ENCODE measurements at regions not wholly inside any gene's neighbourhood (a gene's known extent, or its start where the extent isn't known, plus 50 kb on each side); places are given as distances from the start of the nearest gene placed in this dataset.
"Not testable (repeated sequence)": the region's sequence is repeated elsewhere in the genome, so short reads cannot be mapped to it uniquely, and the experiment has no call there.

DNA sequence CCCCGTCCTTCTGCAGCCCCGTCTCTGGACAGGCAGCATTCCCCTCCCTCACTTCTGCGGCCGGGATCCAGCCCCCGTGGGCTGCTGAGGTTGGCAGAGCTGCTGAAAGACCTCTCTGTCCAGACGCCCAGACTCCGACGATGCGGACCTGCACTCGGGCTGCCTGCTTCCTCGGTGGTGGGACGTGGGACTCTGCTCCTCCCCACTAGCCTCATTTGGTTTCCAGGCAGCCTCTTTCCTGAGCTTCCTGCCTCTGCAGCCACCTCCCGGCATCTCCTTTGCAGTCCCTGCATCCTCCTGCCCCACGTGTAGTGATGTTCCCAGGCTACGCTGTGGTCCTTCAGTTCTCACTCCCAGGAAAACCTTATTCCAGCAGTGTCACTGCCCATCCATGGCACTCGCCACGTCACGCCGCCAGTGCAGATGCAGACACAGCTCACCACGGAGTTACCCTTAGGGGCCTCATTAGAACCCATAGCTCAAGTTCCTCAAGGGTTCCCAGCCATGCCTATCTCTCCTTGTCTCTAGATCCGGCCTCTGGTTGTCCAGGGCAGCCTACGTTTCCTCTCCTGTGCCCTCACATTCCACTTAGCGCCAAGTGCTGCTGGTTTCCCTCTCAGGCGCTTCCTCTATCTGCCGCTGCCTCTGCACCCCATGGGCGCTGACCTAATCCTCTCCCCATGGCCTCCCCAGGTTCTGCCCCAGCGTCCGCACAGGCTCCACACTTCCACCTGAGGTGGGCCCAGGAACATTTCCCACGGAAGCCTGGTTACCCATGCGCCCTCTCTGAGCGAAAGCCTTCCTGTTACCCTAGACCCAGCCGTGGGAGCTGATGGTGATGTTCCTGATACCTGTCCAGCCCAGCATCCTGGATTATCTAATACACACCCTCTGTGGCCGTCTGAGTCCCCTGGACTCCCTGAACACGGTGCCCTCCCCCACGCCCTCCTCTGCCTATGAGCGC lies 318.3 kb upstream of the MYT1L start:
- DNase-seq, result no peak

DNA sequence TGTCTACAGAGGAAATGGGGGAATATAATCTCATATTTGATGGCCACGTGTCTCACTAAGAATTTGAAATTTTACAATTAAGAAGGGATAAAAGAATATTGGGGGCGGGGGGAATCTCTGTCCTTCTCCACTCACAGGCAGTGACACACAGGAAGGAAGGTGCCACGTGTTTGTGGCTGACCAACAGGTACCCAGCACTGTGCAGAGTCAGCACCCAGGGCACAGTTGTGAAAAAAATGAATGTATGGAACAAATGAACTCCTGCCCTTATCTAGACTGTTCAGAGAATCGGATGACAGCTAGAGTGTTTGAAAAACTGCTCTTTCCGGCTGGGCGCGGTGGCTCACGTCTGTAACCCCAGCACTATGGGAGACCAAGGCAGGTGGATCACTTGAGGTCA lies 317.0 kb upstream of the MYT1L start:
- no peak for DNase-seq

DNA sequence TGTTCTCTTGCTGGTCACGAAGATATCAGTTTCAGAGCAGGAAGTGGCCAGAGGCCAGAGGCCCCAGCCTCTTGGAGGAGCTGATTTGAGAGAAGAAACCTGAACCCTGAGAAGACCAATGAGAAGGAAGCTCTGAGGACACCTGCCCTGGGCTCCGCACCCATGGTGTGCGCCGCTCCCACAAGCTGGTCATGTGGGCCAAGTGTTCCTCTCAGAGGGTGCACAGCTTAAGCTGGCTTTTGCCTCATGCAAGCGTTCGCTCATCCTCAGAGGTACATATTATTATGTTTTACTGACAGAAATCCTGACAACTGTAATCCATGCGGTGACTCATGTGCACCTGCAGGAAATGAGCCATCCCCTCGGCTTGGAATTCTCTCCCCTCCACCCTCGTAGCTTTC lies 316.1 kb upstream of the MYT1L start:
- DNase-seq, result no peak

DNA sequence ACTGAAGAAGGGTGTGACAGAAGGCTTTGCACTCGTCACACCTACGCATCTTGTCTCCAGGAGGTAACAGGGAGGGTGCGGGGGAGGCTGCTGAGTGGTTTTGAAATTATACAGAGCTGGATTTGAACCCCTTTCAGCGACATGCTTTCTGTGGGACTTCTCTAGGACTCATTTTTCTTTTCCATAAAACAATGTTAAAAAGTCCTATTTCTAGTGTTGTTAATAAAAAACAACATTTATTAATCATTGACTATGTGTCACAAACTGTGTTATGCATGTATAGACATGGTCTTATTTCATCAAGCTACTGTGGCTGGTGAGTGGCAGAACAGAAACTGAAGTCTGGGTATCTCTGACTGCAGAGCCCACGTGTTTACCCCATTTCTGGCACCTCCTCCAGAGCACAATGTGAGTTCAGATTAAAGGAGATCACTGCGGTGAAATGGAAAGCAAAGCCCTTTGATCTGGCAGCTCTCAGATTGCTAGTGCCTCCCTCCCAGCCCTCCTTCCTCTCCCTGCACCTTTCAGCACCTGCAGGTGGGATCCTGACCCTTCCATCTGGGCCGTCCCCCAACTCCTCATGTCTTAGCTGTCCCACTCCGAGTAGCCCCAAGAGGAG lies 315.5 kb upstream of the MYT1L start:
- no peak for DNase-seq

DNA sequence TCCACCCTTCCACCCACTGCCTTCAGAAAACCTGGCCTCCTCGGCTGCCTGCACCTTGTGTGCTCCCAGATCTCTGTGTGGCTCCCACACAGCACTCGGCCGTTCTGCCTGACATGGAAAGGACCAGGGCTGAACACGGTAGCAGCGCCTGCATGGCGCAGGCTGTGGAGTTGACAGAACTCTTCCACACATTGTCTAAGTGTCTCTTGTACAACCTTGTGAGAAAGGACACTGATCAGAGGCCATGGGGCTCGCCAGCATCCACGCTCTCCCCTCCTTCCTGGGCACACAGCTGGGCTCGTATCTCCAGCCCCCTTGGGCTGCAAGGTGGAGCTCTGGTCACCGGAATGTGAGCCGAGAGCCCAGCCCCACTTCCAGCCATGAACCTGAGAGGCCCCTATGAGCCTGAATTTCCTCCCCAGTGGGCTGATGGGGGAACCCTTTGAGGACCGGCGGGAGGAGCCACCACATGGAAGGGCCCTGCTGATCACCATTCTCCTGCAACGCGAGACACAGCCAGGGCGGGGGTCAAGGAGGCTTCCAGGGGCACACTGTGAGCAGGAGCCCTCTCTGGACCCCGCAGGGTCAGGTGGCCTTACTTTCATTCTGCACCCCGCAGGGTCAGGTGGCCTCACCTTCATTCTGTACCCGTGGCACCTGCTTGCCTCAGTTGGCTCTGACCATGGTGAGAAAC lies 314.2 kb upstream of the MYT1L start:
- DNase-seq, result no peak

DNA sequence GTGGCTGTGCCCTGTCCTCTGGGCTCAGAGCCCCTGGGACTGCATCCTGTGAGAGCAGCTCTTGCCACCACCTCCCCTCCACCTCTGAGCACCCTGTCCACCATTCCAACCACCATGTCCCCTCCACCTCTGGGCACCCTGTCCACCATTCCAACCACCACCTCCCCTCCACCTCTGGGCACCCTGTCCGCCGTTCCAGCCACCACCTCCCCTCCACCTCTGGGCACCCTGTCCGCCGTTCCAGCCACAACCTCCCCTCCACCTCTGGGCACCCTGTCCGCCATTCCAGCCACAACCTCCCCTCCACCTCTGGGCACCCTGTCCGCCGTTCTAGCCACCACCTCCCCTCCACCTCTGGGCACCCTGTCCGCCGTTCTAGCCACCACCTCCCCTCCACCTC lies 313.7 kb upstream of the MYT1L start:
- not testable (repeated sequence) for DNase-seq

DNA sequence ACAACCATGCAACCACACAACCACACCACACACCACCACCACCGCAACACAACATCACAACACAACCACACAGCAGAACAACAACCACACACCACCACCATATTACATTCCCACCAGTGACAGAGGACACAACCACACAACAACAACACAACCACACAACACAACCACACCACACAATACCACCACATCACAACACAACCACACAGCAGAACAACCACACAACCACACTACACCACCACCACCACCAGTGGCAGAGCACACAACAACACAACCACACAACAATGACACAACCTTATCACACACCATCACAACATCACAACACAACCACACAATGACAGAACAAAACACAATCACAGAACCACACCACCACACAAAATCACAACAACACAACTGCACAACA lies 313.0 kb upstream of the MYT1L start:
- DNase-seq, result no peak

DNA sequence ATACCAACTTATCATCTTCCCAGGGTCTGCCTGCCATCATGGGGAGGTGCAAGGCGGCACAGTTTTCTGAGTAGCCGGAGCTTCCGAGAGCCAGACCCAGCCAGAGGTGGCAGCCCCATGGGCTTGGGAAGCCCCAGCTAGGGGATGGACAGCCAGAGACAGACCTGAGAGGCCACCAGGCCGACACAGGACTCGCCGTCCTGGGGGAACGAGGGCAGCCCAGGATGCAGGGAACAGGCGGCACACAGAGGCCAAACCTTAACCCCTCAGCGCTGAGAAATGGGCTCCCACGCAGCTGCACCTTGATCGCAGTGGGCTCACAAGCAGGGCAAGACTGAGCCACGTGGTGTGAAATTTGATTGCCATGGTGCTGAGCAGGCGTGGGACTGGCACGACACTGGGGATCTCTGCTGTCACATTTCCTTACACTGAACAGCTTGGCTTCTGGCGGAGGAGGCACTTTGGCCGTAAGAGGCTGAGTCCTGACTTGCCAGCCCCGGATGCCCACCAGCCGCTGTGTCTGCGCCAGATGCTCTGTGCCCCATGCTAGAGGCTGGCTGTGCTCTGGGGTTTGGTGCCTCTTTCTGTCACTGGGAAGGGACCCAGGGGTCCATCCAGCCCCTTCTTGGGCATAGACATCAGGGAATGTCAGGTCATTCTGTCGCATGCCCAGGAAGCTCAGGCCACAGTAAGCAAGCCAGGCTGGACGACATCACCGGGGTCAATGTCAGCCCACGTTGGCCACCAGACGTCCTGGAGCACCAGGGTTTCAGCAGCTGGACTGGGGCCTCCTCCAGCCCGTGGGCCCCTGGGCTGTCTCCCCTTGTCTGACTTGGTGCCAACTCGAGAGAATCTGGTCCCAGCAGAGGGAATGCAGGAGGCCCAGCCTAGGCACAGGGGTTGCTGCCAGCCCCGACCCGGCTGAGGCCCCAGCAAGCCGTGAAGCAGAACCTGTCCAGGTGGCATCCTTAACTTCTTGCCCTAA lies 312.1 kb upstream of the MYT1L start:
- no peak for DNase-seq

DNA sequence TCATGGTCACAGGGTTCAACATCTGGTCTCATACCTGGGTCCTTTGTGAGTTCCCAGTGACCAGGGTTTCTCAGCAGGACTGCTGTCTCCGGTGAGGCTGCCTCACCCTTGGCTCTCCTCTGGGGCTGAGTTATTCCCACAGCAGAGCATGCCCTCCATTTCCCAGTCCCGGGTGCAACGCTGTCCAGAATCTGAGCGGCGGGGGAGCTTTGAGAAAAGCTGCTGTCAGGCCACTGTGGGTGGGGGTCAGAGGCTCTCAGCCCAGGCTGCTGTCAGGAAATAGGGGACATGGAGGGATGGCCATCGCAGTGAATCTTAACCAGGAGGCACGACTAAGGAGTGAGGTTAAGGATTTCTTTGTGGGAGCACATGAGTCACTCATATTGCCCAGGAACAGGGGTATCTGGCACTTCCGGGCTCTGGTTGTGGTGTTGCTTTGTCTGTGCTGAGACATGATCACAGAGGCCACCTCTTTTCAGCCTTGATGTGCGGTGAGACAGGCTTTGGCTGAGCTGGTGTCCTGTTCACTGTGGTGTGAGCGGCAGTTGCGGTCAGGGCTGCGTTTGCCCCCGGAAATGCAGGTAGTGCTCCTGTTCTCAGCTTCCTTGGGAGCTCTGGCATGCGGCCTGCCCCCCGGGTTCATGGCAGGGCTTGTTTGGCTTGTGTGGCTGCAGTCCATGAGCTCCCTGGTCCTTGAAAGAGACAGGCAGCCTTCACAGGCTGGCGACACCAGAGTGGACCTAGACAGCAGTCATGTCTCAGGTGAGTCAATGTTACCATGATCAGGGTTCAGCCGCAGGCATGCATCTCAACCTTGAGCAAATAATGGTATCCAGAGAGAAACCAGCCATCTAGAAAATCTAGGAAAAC lies 310.7 kb upstream of the MYT1L start:
- DNase-seq, result no peak

DNA sequence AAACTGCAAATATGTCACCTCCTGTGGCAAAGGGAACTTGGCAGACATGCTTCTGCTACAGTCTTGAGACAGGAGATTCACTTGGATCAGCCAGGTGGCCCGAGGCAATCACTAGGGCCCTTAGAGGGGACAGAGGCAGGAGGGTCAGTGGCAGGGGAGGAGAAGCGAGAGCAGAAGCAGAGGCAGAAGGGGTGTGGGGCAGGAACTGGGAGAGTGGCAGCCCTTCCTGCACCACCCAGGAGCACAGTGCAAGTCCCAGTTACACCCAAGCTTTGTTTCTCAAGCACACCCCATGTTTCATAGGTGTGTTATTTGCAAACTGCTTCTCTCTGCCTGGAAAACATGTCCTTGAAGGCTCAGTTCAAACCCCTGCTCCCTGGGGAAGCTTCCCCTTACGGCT lies 309.7 kb upstream of the MYT1L start:
- DNase-seq, result no peak

DNA sequence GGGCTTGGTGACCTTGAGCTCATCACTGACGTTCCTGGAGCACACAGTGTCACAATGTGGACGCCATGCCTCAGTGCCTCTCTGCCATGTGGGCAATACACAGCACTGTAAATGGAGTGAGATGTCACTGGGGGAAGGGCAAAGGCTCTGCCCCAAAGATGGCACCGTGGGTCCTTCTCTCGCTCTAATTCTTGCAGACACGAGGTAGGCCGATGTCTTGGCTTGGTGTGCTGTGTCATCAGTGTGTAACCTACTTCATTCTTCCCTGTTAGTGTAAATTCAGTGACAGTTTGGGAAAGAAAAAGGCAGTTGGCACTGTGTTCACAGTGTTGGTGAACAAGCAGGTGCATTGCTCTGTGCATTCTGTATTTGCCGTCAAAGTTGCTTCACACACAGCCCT lies 309.3 kb upstream of the MYT1L start:
- no peak for DNase-seq

DNA sequence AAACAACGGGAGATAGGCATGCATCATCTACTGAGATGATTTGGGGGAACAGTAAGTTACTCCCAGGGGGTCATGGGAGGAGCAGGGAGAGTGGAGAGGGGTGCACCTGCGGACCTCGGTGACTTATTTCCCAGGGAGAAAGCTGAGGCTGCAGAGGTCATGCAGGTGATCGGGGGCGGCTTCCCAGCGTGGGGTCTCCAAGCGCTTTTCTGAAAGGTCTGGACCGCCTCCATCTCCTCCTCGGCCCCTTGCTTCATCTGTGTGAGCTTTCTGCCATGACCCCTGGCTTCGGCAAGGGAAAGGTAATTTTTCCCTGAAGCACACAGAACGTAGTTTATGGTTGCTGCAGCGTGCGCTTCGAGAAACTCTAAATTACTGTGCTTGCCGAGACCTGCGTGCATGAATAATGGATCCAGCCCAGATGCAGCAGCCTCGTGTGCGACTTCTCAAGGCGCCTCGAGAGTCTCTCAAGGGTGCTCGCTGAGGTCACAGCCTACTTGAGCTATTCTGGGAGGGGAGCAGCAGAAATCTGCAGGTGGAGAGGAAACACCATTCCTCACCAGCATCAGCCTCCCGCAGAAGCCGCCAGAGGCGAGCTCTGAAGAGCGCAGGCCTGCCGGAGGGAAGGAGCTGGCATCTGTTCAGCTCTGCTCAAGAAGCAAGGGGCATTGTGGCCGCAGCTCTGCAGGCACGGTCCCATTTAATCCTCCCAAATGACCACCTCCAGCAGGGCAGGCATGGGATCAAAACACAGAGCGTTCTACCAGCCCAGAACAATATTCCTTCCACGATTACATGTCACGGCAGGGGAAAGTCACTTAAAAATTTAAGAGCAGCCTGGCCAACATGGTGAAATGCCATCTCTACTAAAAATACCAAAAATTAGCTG lies 308.4 kb upstream of the MYT1L start:
- no peak for DNase-seq

DNA sequence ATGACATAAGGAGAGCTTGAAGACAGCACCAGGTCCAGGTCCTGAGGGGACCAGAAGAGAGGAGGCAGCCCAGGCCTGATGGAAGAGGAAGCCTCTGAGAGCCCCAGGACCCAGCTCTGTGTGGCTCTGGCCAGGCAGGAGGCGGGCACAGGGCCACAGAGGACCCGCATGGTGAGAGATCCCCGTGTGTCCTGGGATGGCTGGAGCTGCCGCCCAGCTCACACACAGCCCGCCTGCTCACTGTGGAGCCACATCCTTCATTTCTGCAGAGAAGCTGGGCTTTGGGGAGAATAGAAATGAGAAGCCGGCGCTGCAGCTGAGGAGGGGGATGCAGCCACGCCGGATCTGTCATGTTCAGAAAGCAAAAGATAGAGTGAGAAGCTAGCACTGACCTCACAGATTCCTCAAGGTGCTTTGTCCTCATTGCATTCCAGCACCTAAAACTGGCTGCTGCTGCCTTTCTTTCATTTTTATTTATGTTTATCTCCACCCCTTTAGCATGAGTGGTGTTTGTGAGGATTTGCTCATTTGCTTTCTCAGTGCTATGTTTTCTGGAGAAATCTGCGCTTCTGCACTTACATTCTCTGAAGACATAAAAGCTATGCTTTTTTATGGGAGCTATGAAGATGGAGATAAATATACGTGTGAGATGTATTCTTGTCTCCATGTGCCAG lies 307.6 kb upstream of the MYT1L start:
- no peak for DNase-seq

DNA sequence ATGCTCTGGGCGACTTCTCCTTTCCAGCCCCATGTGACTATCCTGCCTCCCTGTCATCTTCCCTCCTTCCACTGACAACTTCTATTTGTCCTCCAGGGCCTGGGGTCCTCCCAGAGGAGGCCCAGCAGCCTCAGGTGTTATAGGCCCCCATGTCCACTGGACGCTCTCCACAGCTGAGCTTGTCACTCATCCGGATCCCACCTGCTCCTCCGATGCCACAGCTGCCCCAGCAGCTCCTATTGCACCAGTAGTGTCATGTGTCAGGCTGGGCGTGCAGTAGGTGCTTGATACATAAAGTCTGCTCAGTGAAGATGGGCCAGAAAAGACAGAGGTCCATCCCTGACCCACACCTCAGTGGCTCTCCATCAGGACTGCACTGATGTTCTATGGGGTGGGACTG lies 305.7 kb upstream of the MYT1L start:
- no peak for DNase-seq

DNA sequence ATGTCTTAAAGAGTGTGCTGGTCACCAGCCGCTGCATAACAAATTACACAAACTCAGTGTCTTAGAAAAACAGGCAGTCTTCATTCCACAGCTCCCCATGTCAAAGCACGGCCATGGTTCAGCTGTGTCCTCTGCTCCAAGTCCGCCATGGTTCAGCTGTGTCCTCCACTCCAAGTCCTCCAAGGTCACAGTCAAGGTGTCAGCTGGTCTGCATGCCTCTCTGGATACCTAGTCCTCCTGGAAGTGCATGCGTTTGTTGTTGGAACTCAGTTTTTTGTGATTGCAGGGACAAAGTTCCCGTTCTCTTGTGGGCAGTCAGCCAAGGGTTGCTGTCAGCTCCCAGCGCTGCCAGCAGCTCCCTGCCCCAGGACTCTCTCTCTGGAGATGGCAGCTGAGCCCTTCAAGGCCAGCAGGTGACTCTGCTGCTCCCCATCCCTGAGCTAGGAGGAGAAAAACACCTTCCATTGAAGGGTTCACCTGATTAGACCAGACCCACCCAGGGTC lies 304.0 kb upstream of the MYT1L start:
- DNase-seq, result no peak

DNA sequence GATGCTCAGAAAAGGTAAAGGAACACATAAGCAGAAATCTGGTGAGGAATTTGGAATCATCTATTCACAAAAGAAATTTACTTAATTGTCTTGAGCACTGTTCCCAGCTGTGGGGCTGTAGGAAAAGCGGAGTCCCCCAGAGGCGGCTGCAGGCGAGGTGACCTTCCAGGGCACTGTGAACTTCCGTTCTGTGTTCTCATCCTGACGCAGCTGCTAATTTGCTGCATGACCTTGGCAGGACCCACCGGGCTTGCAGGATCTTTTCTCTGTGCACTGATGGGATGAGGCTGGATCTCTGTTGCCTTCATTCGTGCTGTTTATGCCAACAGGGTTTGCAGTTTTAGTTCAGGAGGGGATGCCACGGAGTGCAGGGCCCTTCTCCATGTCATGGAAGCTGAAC lies 301.9 kb upstream of the MYT1L start:
- no peak for DNase-seq

DNA sequence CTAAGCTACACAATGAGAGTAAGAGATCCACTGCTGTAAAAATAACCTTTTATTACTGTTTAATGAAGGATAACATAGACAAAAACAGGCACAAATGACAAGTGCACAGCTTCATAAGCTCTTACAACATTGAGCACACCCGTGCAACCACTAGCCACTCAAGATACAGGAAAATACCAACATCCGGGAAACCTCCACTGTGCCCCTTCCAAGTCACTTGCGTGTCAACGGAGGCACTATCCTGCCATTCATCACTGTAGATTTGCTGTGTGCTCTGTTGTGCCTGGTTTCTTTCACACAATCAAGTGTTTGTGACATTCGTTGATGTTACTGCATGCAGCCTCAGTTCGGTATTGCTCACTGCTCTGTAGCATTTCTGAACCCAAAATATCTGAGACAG lies 292.9 kb upstream of the MYT1L start:
- DNase-seq, result no peak

DNA sequence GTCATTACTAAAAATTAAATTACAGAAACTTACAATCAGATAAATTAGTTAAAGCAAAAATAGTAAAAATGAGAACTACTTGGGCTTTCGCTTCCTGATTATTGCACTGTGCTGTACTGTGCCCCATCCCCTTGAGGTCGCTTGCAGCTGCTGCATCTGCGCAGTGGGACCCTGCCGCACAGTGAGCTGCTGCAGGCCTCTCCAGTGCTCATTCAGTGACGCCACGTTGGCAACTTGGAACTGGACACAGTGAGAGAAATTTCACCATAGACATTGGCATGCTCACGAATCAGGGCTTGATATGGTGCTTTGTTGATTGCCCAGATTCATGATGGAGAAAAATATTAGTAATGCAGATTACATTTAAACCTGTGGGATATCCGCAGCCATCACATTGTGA lies 290.8 kb upstream of the MYT1L start:
- no peak for DNase-seq

DNA sequence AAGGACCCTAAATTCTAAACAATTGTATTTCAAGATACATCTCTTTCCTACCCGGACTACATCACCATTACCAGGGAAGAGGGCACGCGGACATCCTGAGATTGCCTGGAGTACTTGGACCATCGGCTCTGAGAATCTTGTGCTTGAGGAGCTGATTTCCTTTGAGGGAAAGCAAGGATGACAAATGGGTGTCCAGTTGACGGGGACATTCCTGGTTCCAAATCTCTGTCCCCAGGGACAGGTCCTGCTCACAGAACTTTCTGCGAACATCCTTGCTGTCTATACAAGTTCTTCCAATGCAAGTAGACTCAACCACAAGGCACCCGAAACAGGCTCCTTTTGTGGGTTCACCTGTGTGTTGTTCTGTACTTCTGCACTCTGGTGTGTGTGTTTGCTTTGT lies 289.5 kb upstream of the MYT1L start:
- no peak for DNase-seq

DNA sequence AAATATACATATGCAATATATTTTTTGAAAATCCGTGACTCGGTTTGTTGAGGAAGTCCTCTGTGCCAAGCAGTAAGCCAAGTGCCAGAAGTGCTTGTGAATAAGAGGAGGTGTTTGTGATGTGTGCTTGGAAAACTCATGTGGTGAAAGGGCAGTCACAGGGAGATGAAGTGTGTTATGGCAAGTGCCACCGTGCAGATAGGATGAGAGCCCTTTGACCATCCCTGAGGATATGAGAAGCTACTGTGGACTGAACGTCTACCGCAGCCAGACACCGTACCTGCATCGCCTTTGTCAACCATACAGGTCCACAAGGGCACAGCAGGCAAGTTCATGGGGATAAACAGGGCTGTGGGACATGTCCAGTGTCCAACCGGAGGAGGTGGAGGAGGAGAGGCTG lies 288.9 kb upstream of the MYT1L start:
- no peak for DNase-seq

Data from hematopoietic multipotent progenitor cell treated with erythropoietin and hydrocortisone succinate and interleukin-3 and kit ligand, for 4 days (in vitro differentiated cells).